ENCODE measurements at regions not wholly inside any gene's neighbourhood (a gene's known extent, or its start where the extent isn't known, plus 50 kb on each side); places are given as distances from the start of the nearest gene placed in this dataset.

DNA sequence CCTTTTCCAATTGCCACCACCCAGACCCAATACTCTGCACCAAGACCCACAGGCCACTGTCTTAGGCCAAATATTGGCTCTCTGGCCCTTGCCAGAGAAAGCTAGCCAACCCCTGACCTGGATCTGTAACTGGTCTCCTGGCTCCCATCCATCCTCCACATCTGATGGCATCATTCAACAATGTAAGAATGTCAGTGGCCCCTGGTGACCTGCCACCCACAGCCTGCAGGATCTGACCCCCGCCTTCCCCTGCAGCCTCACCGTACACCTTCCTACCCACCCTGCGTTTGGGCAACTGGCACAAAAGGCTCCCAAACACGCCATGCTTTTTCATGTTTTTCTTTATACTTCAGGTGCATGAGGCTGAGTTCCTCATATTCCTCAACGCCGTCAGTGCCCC is 60.0 kb upstream of the ASAP2 start:
- no peak for TF ChIP-seq ATF7-NPFF (CRISPR knock-in tag; IDR thresholded peaks at IDR 0.05; ENCODE audit: low read depth)
- no peak for TF ChIP-seq NCOA2 (CRISPR knock-in tag; IDR thresholded peaks at IDR 0.05)
- TF ChIP-seq, protein P1, sequence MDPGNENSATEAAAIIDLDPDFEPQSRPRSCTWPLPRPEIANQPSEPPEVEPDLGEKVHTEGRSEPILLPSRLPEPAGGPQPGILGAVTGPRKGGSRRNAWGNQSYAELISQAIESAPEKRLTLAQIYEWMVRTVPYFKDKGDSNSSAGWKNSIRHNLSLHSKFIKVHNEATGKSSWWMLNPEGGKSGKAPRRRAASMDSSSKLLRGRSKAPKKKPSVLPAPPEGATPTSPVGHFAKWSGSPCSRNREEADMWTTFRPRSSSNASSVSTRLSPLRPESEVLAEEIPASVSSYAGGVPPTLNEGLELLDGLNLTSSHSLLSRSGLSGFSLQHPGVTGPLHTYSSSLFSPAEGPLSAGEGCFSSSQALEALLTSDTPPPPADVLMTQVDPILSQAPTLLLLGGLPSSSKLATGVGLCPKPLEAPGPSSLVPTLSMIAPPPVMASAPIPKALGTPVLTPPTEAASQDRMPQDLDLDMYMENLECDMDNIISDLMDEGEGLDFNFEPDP (CRISPR knock-in tag; conservative IDR thresholded peaks at IDR 0.05) = no peak
- TF ChIP-seq FIP1L1 (IDR thresholded peaks at IDR 0.05; ENCODE audit: borderline replicate concordance, insufficient read depth, low read depth, low read length) = no peak
- TF ChIP-seq RFX5 (IDR thresholded peaks at IDR 0.05; ENCODE audit: low read depth, low read length) = no peak
- TF ChIP-seq ZNF24 (IDR thresholded peaks at IDR 0.05) = no peak
- TF ChIP-seq MTF2 (CRISPR knock-in tag; IDR thresholded peaks at IDR 0.05; ENCODE audit: borderline replicate concordance) = no peak
- TF ChIP-seq FOSL1 (CRISPR knock-in tag; IDR thresholded peaks at IDR 0.05; ENCODE audit: borderline replicate concordance) = no peak
- TF ChIP-seq, protein P2, sequence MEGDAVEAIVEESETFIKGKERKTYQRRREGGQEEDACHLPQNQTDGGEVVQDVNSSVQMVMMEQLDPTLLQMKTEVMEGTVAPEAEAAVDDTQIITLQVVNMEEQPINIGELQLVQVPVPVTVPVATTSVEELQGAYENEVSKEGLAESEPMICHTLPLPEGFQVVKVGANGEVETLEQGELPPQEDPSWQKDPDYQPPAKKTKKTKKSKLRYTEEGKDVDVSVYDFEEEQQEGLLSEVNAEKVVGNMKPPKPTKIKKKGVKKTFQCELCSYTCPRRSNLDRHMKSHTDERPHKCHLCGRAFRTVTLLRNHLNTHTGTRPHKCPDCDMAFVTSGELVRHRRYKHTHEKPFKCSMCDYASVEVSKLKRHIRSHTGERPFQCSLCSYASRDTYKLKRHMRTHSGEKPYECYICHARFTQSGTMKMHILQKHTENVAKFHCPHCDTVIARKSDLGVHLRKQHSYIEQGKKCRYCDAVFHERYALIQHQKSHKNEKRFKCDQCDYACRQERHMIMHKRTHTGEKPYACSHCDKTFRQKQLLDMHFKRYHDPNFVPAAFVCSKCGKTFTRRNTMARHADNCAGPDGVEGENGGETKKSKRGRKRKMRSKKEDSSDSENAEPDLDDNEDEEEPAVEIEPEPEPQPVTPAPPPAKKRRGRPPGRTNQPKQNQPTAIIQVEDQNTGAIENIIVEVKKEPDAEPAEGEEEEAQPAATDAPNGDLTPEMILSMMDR (CRISPR knock-in tag; IDR thresholded peaks at IDR 0.05) = no peak
- no peak for TF ChIP-seq POLR2A (IDR thresholded peaks at IDR 0.05; ENCODE audit: insufficient read depth in 1 of 2, low read depth in 2 of 2, low read length in 2 of 2)

Measured in HepG2 (cell line).